ENCODE measurements at regions not wholly inside any gene's neighbourhood (a gene's known extent, or its start where the extent isn't known, plus 50 kb on each side); places are given as distances from the start of the nearest gene placed in this dataset.

DNA sequence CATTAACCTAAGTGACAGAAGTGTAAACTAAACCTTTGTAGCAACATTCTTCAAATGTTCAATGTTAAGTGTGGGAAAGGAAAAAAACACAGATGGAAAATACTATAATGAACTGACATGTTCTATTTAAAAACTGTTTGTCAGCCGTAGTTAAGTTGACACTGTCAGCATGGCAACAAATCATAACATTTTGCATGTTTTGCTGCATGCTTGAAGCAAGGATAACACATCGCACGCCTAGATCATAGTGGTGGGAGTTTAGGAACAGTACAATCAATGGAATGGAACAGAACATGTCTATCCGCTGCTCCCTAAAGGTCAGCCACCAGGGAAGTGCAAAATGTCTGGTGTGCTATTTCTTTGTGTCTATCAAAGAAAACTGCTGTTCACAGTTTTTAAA lies 62.5 kb upstream of the ESRRG start:
- ATAC-seq, result no peak
- no peaks in the 10 kb centered on the region for H3K9me3 ChIP-seq
- FAIRE-seq, result no peak
- no peaks in the 10 kb centered on the region for H3K36me3 ChIP-seq
- intact Hi-C loops (cut with DNase I), result no loop called here
- no peak overlapping the region for H3K4me3 ChIP-seq
- H3K4me1 ChIP-seq, result no peaks in the 10 kb centered on the region
- DNase-seq, result no peak
- TF ChIP-seq, protein P1, sequence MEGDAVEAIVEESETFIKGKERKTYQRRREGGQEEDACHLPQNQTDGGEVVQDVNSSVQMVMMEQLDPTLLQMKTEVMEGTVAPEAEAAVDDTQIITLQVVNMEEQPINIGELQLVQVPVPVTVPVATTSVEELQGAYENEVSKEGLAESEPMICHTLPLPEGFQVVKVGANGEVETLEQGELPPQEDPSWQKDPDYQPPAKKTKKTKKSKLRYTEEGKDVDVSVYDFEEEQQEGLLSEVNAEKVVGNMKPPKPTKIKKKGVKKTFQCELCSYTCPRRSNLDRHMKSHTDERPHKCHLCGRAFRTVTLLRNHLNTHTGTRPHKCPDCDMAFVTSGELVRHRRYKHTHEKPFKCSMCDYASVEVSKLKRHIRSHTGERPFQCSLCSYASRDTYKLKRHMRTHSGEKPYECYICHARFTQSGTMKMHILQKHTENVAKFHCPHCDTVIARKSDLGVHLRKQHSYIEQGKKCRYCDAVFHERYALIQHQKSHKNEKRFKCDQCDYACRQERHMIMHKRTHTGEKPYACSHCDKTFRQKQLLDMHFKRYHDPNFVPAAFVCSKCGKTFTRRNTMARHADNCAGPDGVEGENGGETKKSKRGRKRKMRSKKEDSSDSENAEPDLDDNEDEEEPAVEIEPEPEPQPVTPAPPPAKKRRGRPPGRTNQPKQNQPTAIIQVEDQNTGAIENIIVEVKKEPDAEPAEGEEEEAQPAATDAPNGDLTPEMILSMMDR (IDR thresholded peaks at IDR 0.05), result no peak
- H3K27ac ChIP-seq, result no peak overlapping the region
- 71 to 73% methylated on average over 4 of the region's 4 CpGs for WGBS, 2 donors
- H3K27me3 ChIP-seq, result no peaks in the 10 kb centered on the region

DNA sequence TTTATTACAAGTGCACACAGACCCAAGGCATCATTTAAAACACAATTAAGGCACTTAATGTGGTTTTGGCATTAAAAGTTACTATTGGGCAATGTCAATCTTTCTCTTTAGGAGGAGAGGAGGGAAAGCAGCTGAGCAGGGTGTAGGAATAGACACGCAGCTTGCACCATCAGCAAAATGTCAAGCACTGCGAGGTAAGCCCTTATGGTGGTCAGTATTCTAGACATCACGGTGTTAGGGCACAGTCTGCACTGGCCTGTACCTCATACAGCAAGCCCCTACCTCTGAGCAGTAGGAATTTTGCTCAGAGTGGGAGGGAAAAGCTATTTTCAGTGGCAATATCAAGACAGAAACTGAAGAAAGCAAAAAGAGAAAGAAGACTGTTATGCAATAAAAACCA lies 62.0 kb upstream of the ESRRG start:
- FAIRE-seq (no peak), ATAC-seq (no peak), DNase-seq (no peak)
- Histone ChIP-seq H3K4me1 (no peaks in the 10 kb centered on the region), H3K27ac (no peak overlapping the region), H3K27me3 (no peaks in the 10 kb centered on the region), H3K9me3 (no peaks in the 10 kb centered on the region), H3K4me3 (no peak overlapping the region), H3K36me3 (no peaks in the 10 kb centered on the region)
- TF ChIP-seq, protein P1 (IDR thresholded peaks at IDR 0.05), result no peak
- intact Hi-C loops (cut with DNase I), result no loop called here
- 81 to 84% methylated on average over 3 of the region's 3 CpGs for WGBS, 2 donors

DNA sequence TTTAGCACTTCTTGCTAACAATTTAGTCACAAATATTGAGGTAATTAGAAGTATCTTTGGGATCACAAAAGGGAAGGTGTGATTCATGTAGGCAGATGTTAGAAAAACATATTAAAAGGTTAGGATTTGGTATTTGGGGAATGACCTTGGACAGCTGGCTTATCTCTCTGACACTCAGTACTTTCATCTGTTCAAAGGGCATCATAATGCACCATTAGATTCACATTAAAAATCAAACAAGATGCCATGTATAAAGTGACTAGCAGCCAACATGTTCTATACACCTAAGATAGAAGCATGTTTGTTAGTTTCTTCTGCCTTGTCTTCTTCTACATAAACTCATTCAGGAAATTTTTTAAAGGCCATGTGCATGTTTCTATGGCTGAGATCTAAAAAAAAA lies 56.5 kb upstream of the ESRRG start:
- no peaks in the 10 kb centered on the region for H3K9me3 ChIP-seq
- FAIRE-seq (no peak), ATAC-seq (no peak), DNase-seq (no peak)
- intact Hi-C loops (cut with DNase I), result no loop called here
- no peak overlapping the region for H3K27ac ChIP-seq
- TF ChIP-seq, protein P1 (IDR thresholded peaks at IDR 0.05), result no peak
- no peaks in the 10 kb centered on the region for H3K27me3 ChIP-seq
- no peak overlapping the region for H3K4me3 ChIP-seq
- H3K36me3 ChIP-seq, result no peaks in the 10 kb centered on the region
- no peaks in the 10 kb centered on the region for H3K4me1 ChIP-seq

DNA sequence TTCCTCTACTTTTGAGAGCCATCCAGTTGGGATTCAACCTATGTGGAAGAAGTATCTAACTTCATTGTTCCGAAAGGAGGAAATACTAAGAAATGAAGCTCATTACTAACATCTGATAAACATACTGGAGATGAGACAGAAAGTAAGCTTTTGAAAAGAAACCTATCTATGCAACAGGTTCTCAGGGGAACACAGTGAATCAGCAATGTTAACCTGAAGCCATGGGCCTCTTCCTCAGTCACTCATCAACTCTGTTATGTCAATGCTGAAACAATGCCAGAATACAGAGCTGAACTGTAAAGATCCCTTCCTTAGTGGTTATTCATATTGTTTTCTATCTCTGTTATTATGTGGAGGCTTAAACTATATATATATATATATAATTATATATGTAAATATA lies 55.5 kb upstream of the ESRRG start:
- Histone ChIP-seq H3K4me1 (no peaks in the 10 kb centered on the region), H3K9me3 (no peaks in the 10 kb centered on the region), H3K27me3 (no peaks in the 10 kb centered on the region), H3K4me3 (no peak overlapping the region), H3K27ac (no peak overlapping the region), H3K36me3 (no peaks in the 10 kb centered on the region)
- intact Hi-C loops (cut with DNase I), result no loop called here
- DNase-seq (no peak), ATAC-seq (no peak), FAIRE-seq (no peak)
- 0 to 47% methylated on average over 1 of the region's 1 CpG for WGBS, 2 donors
- TF ChIP-seq, protein P1 (IDR thresholded peaks at IDR 0.05), result no peak

DNA sequence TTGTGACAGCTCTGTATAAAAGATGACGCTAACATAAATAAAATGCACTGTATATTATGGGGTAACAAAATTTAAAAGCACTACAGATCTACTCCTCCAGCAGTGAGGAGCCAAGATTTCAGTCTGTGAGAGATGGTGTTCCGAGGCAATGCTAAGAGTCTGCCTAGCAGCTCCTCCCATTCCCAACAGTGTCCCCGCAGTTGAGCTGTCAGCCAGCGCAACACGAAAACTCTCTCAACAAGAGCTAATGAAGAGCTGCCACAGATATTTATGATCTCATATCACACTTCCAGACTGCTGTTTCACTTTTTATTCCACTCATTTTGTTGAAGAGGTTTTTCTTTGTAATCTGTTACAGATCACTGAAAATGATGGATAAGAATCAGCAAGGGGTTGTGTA lies 53.9 kb upstream of the ESRRG start:
- Histone ChIP-seq H3K36me3 (no peaks in the 10 kb centered on the region), H3K4me3 (no peak overlapping the region), H3K27ac (no peak overlapping the region), H3K9me3 (no peaks in the 10 kb centered on the region), H3K4me1 (no peaks in the 10 kb centered on the region), H3K27me3 (no peaks in the 10 kb centered on the region)
- TF ChIP-seq, protein P1 (IDR thresholded peaks at IDR 0.05), result no peak
- intact Hi-C loops (cut with DNase I), result no loop called here
- no peak for DNase-seq
- FAIRE-seq, result no peak
- ATAC-seq, result no peak
- 90 to 94% methylated on average over 5 of the region's 5 CpGs for WGBS, 2 donors

Data from pancreas (tissue), 10 donors.